HG02642 (cell line): ENCODE measurements at regions not wholly inside any gene's neighbourhood (a gene's known extent, or its start where the extent isn't known, plus 50 kb on each side); places are given as distances from the start of the nearest gene placed in this dataset.
"Not testable (repeated sequence)": the region's sequence is repeated elsewhere in the genome, so short reads cannot be mapped to it uniquely, and the experiment has no call there.

ENCODE experiments used
- ATAC-seq: cut with Tn5 transposase; IDR thresholded peaks from one replicate; pipeline ENCODE4 v1.9.1; 2021; ENCODE audit warnings: mild to moderate bottlenecking; ENCODE audit not compliant: unreplicated experiment, poor library complexity

- ATAC-seq = no peak
Measured at GRCh38 chr7:91353848-91354247, 89.6 kb downstream of the FZD1 start.

- no peak for ATAC-seq
Measured at GRCh38 chr7:91355695-91356435, 91.6 kb downstream of the FZD1 start.

GRCh38 chr7:91356915-91357314 is 92.7 kb downstream of the FZD1 start:
- ATAC-seq = no peak

GRCh38 chr7:91357379-91357778 is 93.1 kb downstream of the FZD1 start:
- ATAC-seq = no peak

GRCh38 chr7:91357901-91358300 is 93.7 kb downstream of the FZD1 start:
- ATAC-seq = no peak

GRCh38 chr7:91358303-91358702 is 94.1 kb downstream of the FZD1 start:
- no peak for ATAC-seq

GRCh38 chr7:91365097-91365496 is 100.9 kb downstream of the FZD1 start:
- not testable (repeated sequence) for ATAC-seq

- no peak for ATAC-seq
Measured at GRCh38 chr7:91366091-91366490, 101.9 kb downstream of the FZD1 start.

- ATAC-seq = no peak
Measured at GRCh38 chr7:91367812-91368578, 103.8 kb downstream of the FZD1 start.

GRCh38 chr7:91372323-91372722 is 108.1 kb downstream of the FZD1 start:
- no peak for ATAC-seq

GRCh38 chr7:91373111-91373800 is 109.0 kb downstream of the FZD1 start:
- no peak for ATAC-seq

GRCh38 chr7:91374321-91374989 is 110.2 kb downstream of the FZD1 start:
- no peak for ATAC-seq

- no peak for ATAC-seq
Measured at GRCh38 chr7:91375378-91375777, 111.1 kb downstream of the FZD1 start.

- ATAC-seq = no peak
Measured at GRCh38 chr7:91378131-91378530, 113.9 kb downstream of the FZD1 start.

- no peak for ATAC-seq
Measured at GRCh38 chr7:91379236-91379635, 115.0 kb downstream of the FZD1 start.

- no peak for ATAC-seq
Measured at GRCh38 chr7:91379991-91380390, 115.8 kb downstream of the FZD1 start.

- no peak for ATAC-seq
Measured at GRCh38 chr7:91383053-91383904, 119.0 kb downstream of the FZD1 start.

GRCh38 chr7:91383905-91384274 is 119.7 kb downstream of the FZD1 start:
- ATAC-seq = no peak

GRCh38 chr7:91394757-91395156 is 130.5 kb downstream of the FZD1 start:
- not testable (repeated sequence) for ATAC-seq

- not testable (repeated sequence) for ATAC-seq
Measured at GRCh38 chr7:91395313-91395712, 131.1 kb downstream of the FZD1 start.
